CD14-positive monocyte (primary cell): ENCODE measurements at regions not wholly inside any gene's neighbourhood (a gene's known extent, or its start where the extent isn't known, plus 50 kb on each side); places are given as distances from the start of the nearest gene placed in this dataset.

Source experiments
- DNase-seq, 3 donors: peaks; one replicate each; pipeline ENCODE4 v3.0.0-alpha.2; 2011 to 2022
- H2AFZ ChIP-seq: 2 replicates; pipeline ENCODE4 v1.6.0; 2012; ENCODE audit warnings: mild to moderate bottlenecking, low read depth, low read length, inconsistent platforms; ENCODE audit not compliant: insufficient read depth, poor library complexity, severe bottlenecking
- H3K27ac ChIP-seq, 2 donors: 1 replicate in 1 of 2; 2 replicates in 1 of 2; pipeline ENCODE4 v1.5.1; 2012 to 2013; ENCODE audit warnings: low read length in 2 of 2, control low read depth in 1 of 2, inconsistent platforms in 1 of 2, low read depth in 1 of 2, mild to moderate bottlenecking in 1 of 2
- H3K27me3 ChIP-seq, 2 donors: one replicate each; pipeline versions ENCODE4 v1.6.0 to v1.6.1; 2011 to 2013; ENCODE audit warnings: low read length in 2 of 2; ENCODE audit not compliant: control insufficient read depth in 2 of 2, insufficient read depth in 2 of 2
- H3K36me3 ChIP-seq, 2 donors: replicated peaks in 1 of 2; 1 replicate in 1 of 2; 2 replicates in 1 of 2; pipeline versions ENCODE4 v1.5.1 to v1.6.1; 2012 to 2013; ENCODE audit warnings: low read length in 2 of 2, control low read depth in 1 of 2, inconsistent platforms in 1 of 2, mild to moderate bottlenecking in 1 of 2; ENCODE audit not compliant: insufficient read depth in 2 of 2, control insufficient read depth in 1 of 2
- H3K4me1 ChIP-seq, 2 donors: 1 replicate in 1 of 2; 2 replicates in 1 of 2; pipeline versions ENCODE4 v1.5.1 to v1.6.1; 2012 to 2013; ENCODE audit warnings: low read length in 2 of 2, control low read depth in 1 of 2, inconsistent platforms in 1 of 2, mild to moderate bottlenecking in 1 of 2, moderate library complexity in 1 of 2; ENCODE audit not compliant: insufficient read depth in 2 of 2, control insufficient read depth in 1 of 2
- H3K4me2 ChIP-seq: replicated peaks from 2 replicates; pipeline ENCODE3; 2012; ENCODE audit warnings: low read length, moderate library complexity, mild to moderate bottlenecking; ENCODE audit not compliant: poor library complexity, severe bottlenecking; ENCODE audit errors: extremely low read depth
- H3K4me3 ChIP-seq, 3 experiments: fragments of 200-600 bp in 1 of 3; sonication (generic) in 1 of 3; replicated peaks in 1 of 3; 1 replicate in 2 of 3; 2 replicates in 1 of 3; pipeline ENCODE4 v1.5.1; 2011 to 2013; ENCODE audit warnings: low read length in 3 of 3, mild to moderate bottlenecking in 3 of 3, control low read depth in 2 of 3, low read depth in 2 of 3, inconsistent platforms in 1 of 3, moderate library complexity in 1 of 3
- H3K79me2 ChIP-seq: 2 replicates; pipeline ENCODE4 v1.6.0; 2012; ENCODE audit warnings: mild to moderate bottlenecking, control low read depth, inconsistent platforms, low read length, moderate library complexity; ENCODE audit not compliant: insufficient read depth
- H3K9ac ChIP-seq: 2 replicates; pipeline ENCODE4 v1.6.0; 2017; ENCODE audit warnings: low read length, mild to moderate bottlenecking; ENCODE audit not compliant: insufficient read depth, poor library complexity, severe bottlenecking
- H3K9me3 ChIP-seq, 2 donors: replicated peaks in 1 of 2; 1 replicate in 1 of 2; 2 replicates in 1 of 2; pipeline versions ENCODE4 v1.5.1 to v1.6.1; 2012 to 2013; ENCODE audit warnings: low read length in 2 of 2, control low read depth in 1 of 2; ENCODE audit not compliant: control insufficient read depth in 1 of 2, insufficient read depth in 1 of 2
- H4K20me1 ChIP-seq: 2 replicates; pipeline ENCODE4 v1.6.0; 2012; ENCODE audit warnings: mild to moderate bottlenecking, low read length, control low read depth, moderate library complexity; ENCODE audit not compliant: insufficient read depth
- H3K27ac Mint-ChIP-seq, 7 donors: one replicate each; pipeline ENCODE4 v1.8.0; 2020; ENCODE audit warnings: mild to moderate bottlenecking in 7 of 7, mixed read lengths in 7 of 7, moderate library complexity in 6 of 7, inconsistent platforms in 2 of 7
- H3K27me3 Mint-ChIP-seq, 3 donors: one replicate each; pipeline ENCODE4 v1.8.0; 2021 to 2022; ENCODE audit warnings: low read depth in 3 of 3, mild to moderate bottlenecking in 3 of 3, mixed read lengths in 3 of 3, moderate library complexity in 3 of 3, inconsistent platforms in 1 of 3
- H3K36me3 Mint-ChIP-seq, 2 donors: one replicate each; pipeline ENCODE4 v1.8.0; 2020; ENCODE audit warnings: mixed read lengths in 2 of 2, inconsistent platforms in 1 of 2, mild to moderate bottlenecking in 1 of 2
- H3K4me1 Mint-ChIP-seq: one replicate; pipeline ENCODE4 v1.8.0; 2020; ENCODE audit warnings: mild to moderate bottlenecking, mixed read lengths
- H3K4me3 Mint-ChIP-seq, 2 donors: one replicate each; pipeline ENCODE4 v1.8.0; 2020; ENCODE audit warnings: mild to moderate bottlenecking in 2 of 2, mixed read lengths in 2 of 2, moderate library complexity in 1 of 2
- H3K9me3 Mint-ChIP-seq, 7 donors: one replicate each; pipeline ENCODE4 v1.8.0; 2020 to 2022; ENCODE audit warnings: mixed read lengths in 7 of 7, mild to moderate bottlenecking in 6 of 7, moderate library complexity in 6 of 7, inconsistent platforms in 2 of 7
- WGBS: methylation state at CpG from one replicate; pipeline ENCODE4 v1.1.5; 2013; ENCODE audit warnings: missing lambda C conversion rate; ENCODE audit not compliant: insufficient coverage; 5-methylcytosine and 5-hydroxymethylcytosine counted together
- intact Hi-C, 2 donors: fragments of 100-400 bp; cut with micrococcal nuclease; formaldehyde crosslinking; loops; one replicate each; pipeline versions ENCODE4 v1.15.0 to v1.15.1; 2023
- TF ChIP-seq, protein P1 (sequence below): fragments of 200-600 bp; IDR thresholded peaks from one replicate; pipeline ENCODE4 v1.8.0; 2022; ENCODE audit warnings: antibody characterized with exemption, mild to moderate bottlenecking

DNA sequence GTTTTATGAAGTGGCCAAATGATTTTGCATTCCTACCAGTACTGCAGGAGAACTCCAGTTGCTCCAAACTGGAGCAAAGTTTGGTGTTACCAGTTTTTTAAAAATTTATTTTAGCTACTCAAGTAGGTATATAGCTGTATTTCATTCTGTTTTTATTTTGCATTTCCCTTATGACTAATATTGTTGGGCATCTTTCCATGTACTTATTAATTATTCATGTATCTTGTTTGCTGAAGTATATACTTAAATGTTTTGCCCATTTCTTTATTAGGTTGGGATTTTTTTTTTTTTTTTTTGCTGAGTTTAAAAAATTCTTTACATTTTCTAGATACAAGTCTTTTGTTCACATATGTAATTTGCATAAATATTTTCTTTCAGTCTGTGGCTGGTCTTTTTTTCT lies 386.6 kb upstream of the DAB2 start:
- H3K9me3 ChIP-seq, result no peaks in the 10 kb centered on the region
- TF ChIP-seq, protein P1, sequence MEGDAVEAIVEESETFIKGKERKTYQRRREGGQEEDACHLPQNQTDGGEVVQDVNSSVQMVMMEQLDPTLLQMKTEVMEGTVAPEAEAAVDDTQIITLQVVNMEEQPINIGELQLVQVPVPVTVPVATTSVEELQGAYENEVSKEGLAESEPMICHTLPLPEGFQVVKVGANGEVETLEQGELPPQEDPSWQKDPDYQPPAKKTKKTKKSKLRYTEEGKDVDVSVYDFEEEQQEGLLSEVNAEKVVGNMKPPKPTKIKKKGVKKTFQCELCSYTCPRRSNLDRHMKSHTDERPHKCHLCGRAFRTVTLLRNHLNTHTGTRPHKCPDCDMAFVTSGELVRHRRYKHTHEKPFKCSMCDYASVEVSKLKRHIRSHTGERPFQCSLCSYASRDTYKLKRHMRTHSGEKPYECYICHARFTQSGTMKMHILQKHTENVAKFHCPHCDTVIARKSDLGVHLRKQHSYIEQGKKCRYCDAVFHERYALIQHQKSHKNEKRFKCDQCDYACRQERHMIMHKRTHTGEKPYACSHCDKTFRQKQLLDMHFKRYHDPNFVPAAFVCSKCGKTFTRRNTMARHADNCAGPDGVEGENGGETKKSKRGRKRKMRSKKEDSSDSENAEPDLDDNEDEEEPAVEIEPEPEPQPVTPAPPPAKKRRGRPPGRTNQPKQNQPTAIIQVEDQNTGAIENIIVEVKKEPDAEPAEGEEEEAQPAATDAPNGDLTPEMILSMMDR, result no peak
- no peaks in the 10 kb centered on the region for H3K36me3 ChIP-seq
- no peak for DNase-seq
- Mint-ChIP-seq H3K27ac (no peak overlapping the region), H3K4me1 (no peaks in the 10 kb centered on the region), H3K9me3 (peaks cover 0 to 2% (median 0%) of the 10 kb centered on the region in 7 donors), H3K27me3 (peaks cover 0 to 4% (median 2%) of the 10 kb centered on the region in 3 donors), H3K36me3 (no peaks in the 10 kb centered on the region), H3K4me3 (no peak overlapping the region)
- no peaks in the 10 kb centered on the region for H3K79me2 ChIP-seq
- no peak overlapping the region for H3K4me2 ChIP-seq
- H3K4me3 ChIP-seq, result no peak overlapping the region
- no peak overlapping the region for H2AFZ ChIP-seq
- intact Hi-C loops, result no loop called here
- no peak overlapping the region for H3K9ac ChIP-seq
- no peaks in the 10 kb centered on the region for H3K4me1 ChIP-seq
- H3K27me3 ChIP-seq, result no peaks in the 10 kb centered on the region
- no peaks in the 10 kb centered on the region for H4K20me1 ChIP-seq
- no peak overlapping the region for H3K27ac ChIP-seq

- Mint-ChIP-seq H3K36me3 (no peaks in the 10 kb centered on the region), H3K4me3 (no peak overlapping the region), H3K27me3 (peaks cover 0 to 4% (median 2%) of the 10 kb centered on the region in 3 donors), H3K4me1 (no peaks in the 10 kb centered on the region), H3K27ac (no peak overlapping the region), H3K9me3 (no peaks in the 10 kb centered on the region)
- Histone ChIP-seq H4K20me1 (no peaks in the 10 kb centered on the region), H3K4me3 (no peak overlapping the region), H3K79me2 (no peaks in the 10 kb centered on the region), H2AFZ (no peak overlapping the region), H3K4me1 (no peaks in the 10 kb centered on the region), H3K9me3 (no peaks in the 10 kb centered on the region), H3K9ac (no peak overlapping the region), H3K27ac (no peak overlapping the region), H3K4me2 (no peak overlapping the region), H3K27me3 (no peaks in the 10 kb centered on the region), H3K36me3 (no peaks in the 10 kb centered on the region)
- WGBS, result 94% methylated on average over 5 of the region's 6 CpGs
- TF ChIP-seq, protein P1, result no peak
- intact Hi-C loops, result no loop called here
- no peak for DNase-seq
Observed at GRCh38 chr5:39808656-39809055, 383.9 kb upstream of the DAB2 start.
